Epithelial cell of proximal tubule (primary cell): ENCODE measurements at regions not wholly inside any gene's neighbourhood (a gene's known extent, or its start where the extent isn't known, plus 50 kb on each side); places are given as distances from the start of the nearest gene placed in this dataset.

Source experiments
- DNase-seq: peaks from one replicate; pipeline ENCODE4 v3.0.0-alpha.2; 2011; ENCODE audit warnings: low read depth
- H3K4me3 ChIP-seq: 2 replicates; pipeline ENCODE4 v1.5.1; 2011; ENCODE audit warnings: low read depth, mild to moderate bottlenecking, low read length
- CTCF ChIP-seq: conservative IDR thresholded peaks from 2 replicates; pipeline ENCODE4 v1.5.1; 2012; ENCODE audit warnings: low read depth, mild to moderate bottlenecking, low read length

- H3K4me3 ChIP-seq = no peak overlapping the region
- no peak for DNase-seq
- TF ChIP-seq CTCF = no peak
Measured at GRCh38 chr4:161238033-161238432, 925.8 kb downstream of the FSTL5 start.

GRCh38 chr4:161237495-161237894, 926.3 kb downstream of the FSTL5 start:
- no peak for DNase-seq
- no peak for TF ChIP-seq CTCF
- H3K4me3 ChIP-seq = no peak overlapping the region

- DNase-seq = no peak
- TF ChIP-seq CTCF = no peak
- H3K4me3 ChIP-seq = no peak overlapping the region
Measured at GRCh38 chr4:161225327-161225726, 938.5 kb downstream of the FSTL5 start.

- no peak for DNase-seq
- H3K4me3 ChIP-seq = no peak overlapping the region
- TF ChIP-seq CTCF = no peak
Measured at GRCh38 chr4:161222889-161223288, 940.9 kb downstream of the FSTL5 start.

- no peak for DNase-seq
- H3K4me3 ChIP-seq = no peak overlapping the region
- no peak for TF ChIP-seq CTCF
Measured at GRCh38 chr4:161208564-161208963, 955.2 kb downstream of the FSTL5 start.

- no peak overlapping the region for H3K4me3 ChIP-seq
- DNase-seq = no peak
- TF ChIP-seq CTCF = no peak
Measured at GRCh38 chr4:161206528-161207080, 957.2 kb downstream of the FSTL5 start.

- TF ChIP-seq CTCF = no peak
- no peak overlapping the region for H3K4me3 ChIP-seq
Measured at GRCh38 chr4:161203865-161204264, 959.9 kb downstream of the FSTL5 start.

More at GRCh38 chr4:161203865-161204264, 959.9 kb downstream of the FSTL5 start:
- no peak for DNase-seq
